Mammary epithelial cell (primary cell): ENCODE measurements at regions not wholly inside any gene's neighbourhood (a gene's known extent, or its start where the extent isn't known, plus 50 kb on each side); places are given as distances from the start of the nearest gene placed in this dataset.

ENCODE experiments used
- CTCF ChIP-seq, 2 donors: IDR thresholded peaks in 1 of 2; conservative IDR thresholded peaks in 1 of 2; 2 replicates each; pipeline ENCODE4 v1.5.1; 2011 to 2012; ENCODE audit warnings: inconsistent platforms in 2 of 2, low read length in 2 of 2, mild to moderate bottlenecking in 2 of 2, control low read depth in 1 of 2, low read depth in 1 of 2; ENCODE audit not compliant: insufficient read depth in 1 of 2; ENCODE audit errors: extremely low read depth in 1 of 2
- EZH2 ChIP-seq: IDR thresholded peaks from 2 replicates; pipeline ENCODE4 v1.6.1; 2012; ENCODE audit warnings: low read length, inconsistent platforms, borderline replicate concordance

GRCh38 chr6:71137973-71138372, 150.6 kb upstream of the OGFRL1 start:
- TF ChIP-seq CTCF (conservative IDR thresholded peaks at IDR 0.05 in 1 of 2, IDR thresholded peaks at IDR 0.05 in 1 of 2; ENCODE audit: extremely low read depth in 1 of 2, insufficient read depth in 1 of 2, low read depth in 1 of 2, low read length in 2 of 2), result no peak
- TF ChIP-seq EZH2, result no peak
